ENCODE measurements at regions not wholly inside any gene's neighbourhood (a gene's known extent, or its start where the extent isn't known, plus 50 kb on each side); places are given as distances from the start of the nearest gene placed in this dataset.

- TF ChIP-seq CTCF (IDR thresholded peaks at IDR 0.05 in 4 of 5, conservative IDR thresholded peaks at IDR 0.05 in 1 of 5) (no peak), POLR2A (IDR thresholded peaks at IDR 0.05) (no peak)
Observed at GRCh38 chr1:201666102-201666501, 127.2 kb downstream of the NAV1 start.
